SH-SY5Y (cell line): ENCODE measurements at regions not wholly inside any gene's neighbourhood (a gene's known extent, or its start where the extent isn't known, plus 50 kb on each side); places are given as distances from the start of the nearest gene placed in this dataset.

Source experiments
- GATA2 ChIP-seq: IDR thresholded peaks from 2 replicates; pipeline ENCODE4 v1.6.1; 2011; ENCODE audit warnings: mild to moderate bottlenecking, low read depth, low read length
- GATA3 ChIP-seq: IDR thresholded peaks from 2 replicates; pipeline ENCODE4 v1.6.1; 2011; ENCODE audit warnings: low read depth, mild to moderate bottlenecking, low read length, moderate library complexity

- TF ChIP-seq GATA3: peak; percentile 99
- peak; percentile 94 for TF ChIP-seq GATA2
These were observed 248.9 kb downstream of the S1PR1 start for GRCh38 chr1:101485712-101486111.
